CD4-positive, CD25-positive, alpha-beta regulatory T cell (primary cell): ENCODE measurements at regions not wholly inside any gene's neighbourhood (a gene's known extent, or its start where the extent isn't known, plus 50 kb on each side); places are given as distances from the start of the nearest gene placed in this dataset.
A peak's percentile ranks its signal among the peaks of the same experiment; 100 is the strongest.

ENCODE experiments used
- ATAC-seq, 2 donors: fragments of 150-1000 bp; cut with Tn5 transposase; one replicate each; pipeline ENCODE4 v1.10.0; 2021; ENCODE audit warnings: low read depth in 2 of 2, moderate number of reproducible peaks in 2 of 2, moderate library complexity in 1 of 2
- DNase-seq, 3 donors: peaks; one replicate each; pipeline versions ENCODE4 v3.0.0 to v3.0.0-alpha.2; 2012 to 2022; ENCODE audit warnings: mixed read lengths in 1 of 3
- H3K27ac ChIP-seq: one replicate; pipeline ENCODE4 v1.7.0; 2013; ENCODE audit warnings: mild to moderate bottlenecking, low read length; ENCODE audit not compliant: insufficient read depth, poor library complexity, severe bottlenecking
- H3K27me3 ChIP-seq: one replicate; pipeline ENCODE4 v1.7.0; 2013; ENCODE audit warnings: low read length; ENCODE audit not compliant: control insufficient read depth, insufficient read depth
- H3K36me3 ChIP-seq: one replicate; pipeline ENCODE4 v1.7.0; 2013; ENCODE audit warnings: mild to moderate bottlenecking, low read length, moderate library complexity; ENCODE audit not compliant: control insufficient read depth, insufficient read depth
- H3K4me1 ChIP-seq: 2 replicates; pipeline ENCODE4 v1.7.0; 2013; ENCODE audit warnings: mild to moderate bottlenecking, low read length; ENCODE audit not compliant: insufficient read depth, control insufficient read depth, poor library complexity, severe bottlenecking
- H3K4me3 ChIP-seq: one replicate; pipeline ENCODE4 v1.7.0; 2013; ENCODE audit warnings: low read depth, mild to moderate bottlenecking, low read length, moderate library complexity
- H3K9me3 ChIP-seq, 2 experiments: 1 replicate in 1 of 2; 2 replicates in 1 of 2; pipeline ENCODE4 v1.7.0; 2013; ENCODE audit warnings: low read length in 2 of 2, mild to moderate bottlenecking in 1 of 2, moderate library complexity in 1 of 2; ENCODE audit not compliant: control insufficient read depth in 2 of 2
- H3K27ac Mint-ChIP-seq, 3 donors: one replicate each; pipeline ENCODE4 v1.8.0; 2020 to 2022; ENCODE audit warnings: mild to moderate bottlenecking in 3 of 3, mixed read lengths in 3 of 3, moderate library complexity in 2 of 3
- H3K27me3 Mint-ChIP-seq: one replicate; pipeline ENCODE4 v1.8.0; 2022; ENCODE audit warnings: mild to moderate bottlenecking, mixed read lengths
- H3K36me3 Mint-ChIP-seq: one replicate; pipeline ENCODE4 v1.8.0; 2020; ENCODE audit warnings: mixed read lengths
- H3K4me1 Mint-ChIP-seq, 4 donors: one replicate each; pipeline ENCODE4 v1.8.0; 2020 to 2022; ENCODE audit warnings: mixed read lengths in 4 of 4, mild to moderate bottlenecking in 1 of 4
- H3K4me3 Mint-ChIP-seq, 4 donors: one replicate each; pipeline ENCODE4 v1.8.0; 2020 to 2022; ENCODE audit warnings: mild to moderate bottlenecking in 4 of 4, mixed read lengths in 4 of 4, moderate library complexity in 3 of 4
- H3K9me3 Mint-ChIP-seq, 7 donors: one replicate each; pipeline ENCODE4 v1.8.0; 2020 to 2022; ENCODE audit warnings: mixed read lengths in 7 of 7, mild to moderate bottlenecking in 3 of 7, moderate library complexity in 2 of 7

GRCh38 chr6:23608931-23609435 lies 517.0 kb upstream of the NRSN1 start:
- Histone ChIP-seq H3K27ac (no peak overlapping the region), H3K4me3 (no peak overlapping the region), H3K9me3 (no peaks in the 10 kb centered on the region), H3K4me1 (no peaks in the 10 kb centered on the region), H3K27me3 (no peaks in the 10 kb centered on the region), H3K36me3 (no peaks in the 10 kb centered on the region)
- peaks cover 2 to 22% (median 3%) of the 10 kb centered on the region in 7 donors for H3K9me3 Mint-ChIP-seq
- H3K27ac Mint-ChIP-seq, result no peak overlapping the region
- H3K27me3 Mint-ChIP-seq, result no peaks in the 10 kb centered on the region
- no peak overlapping the region for H3K4me3 Mint-ChIP-seq
- H3K4me1 Mint-ChIP-seq, result no peaks in the 10 kb centered on the region
- DNase-seq (no peak), ATAC-seq (no peak)
- H3K36me3 Mint-ChIP-seq, result no peaks in the 10 kb centered on the region

GRCh38 chr6:23611776-23612381 lies 514.1 kb upstream of the NRSN1 start:
- Histone ChIP-seq H3K4me3 (no peak overlapping the region), H3K27me3 (no peaks in the 10 kb centered on the region), H3K9me3 (no peaks in the 10 kb centered on the region), H3K4me1 (no peaks in the 10 kb centered on the region), H3K36me3 (no peaks in the 10 kb centered on the region), H3K27ac (no peak overlapping the region)
- no peak for DNase-seq
- no peak overlapping the region for H3K4me3 Mint-ChIP-seq
- H3K27me3 Mint-ChIP-seq, result no peaks in the 10 kb centered on the region
- no peaks in the 10 kb centered on the region for H3K36me3 Mint-ChIP-seq
- no peak overlapping the region for H3K27ac Mint-ChIP-seq
- peaks cover 2 to 8% (median 5%) of the 10 kb centered on the region in 7 donors for H3K9me3 Mint-ChIP-seq
- ATAC-seq, result no peak
- no peaks in the 10 kb centered on the region for H3K4me1 Mint-ChIP-seq

- Mint-ChIP-seq H3K27ac (no peak overlapping the region), H3K9me3 (peaks cover 0 to 13% (median 7%) of the 10 kb centered on the region in 7 donors), H3K36me3 (no peaks in the 10 kb centered on the region), H3K4me3 (peak overlapping the region in 1 of 4 donors; percentile 32), H3K4me1 (no peaks in the 10 kb centered on the region), H3K27me3 (no peaks in the 10 kb centered on the region)
- H3K4me1 ChIP-seq, result no peaks in the 10 kb centered on the region
- no peak overlapping the region for H3K4me3 ChIP-seq
- no peak for ATAC-seq
- no peaks in the 10 kb centered on the region for H3K36me3 ChIP-seq
- H3K27me3 ChIP-seq, result no peaks in the 10 kb centered on the region
- H3K9me3 ChIP-seq, result peaks cover 0 to 4% of the 10 kb centered on the region in 2 experiments
- no peak for DNase-seq
- H3K27ac ChIP-seq, result no peak overlapping the region
These were observed 507.6 kb upstream of the NRSN1 start for GRCh38 chr6:23618366-23618765.

GRCh38 chr6:23620911-23621401 lies 505.1 kb upstream of the NRSN1 start:
- Mint-ChIP-seq H3K36me3 (no peaks in the 10 kb centered on the region), H3K27me3 (no peaks in the 10 kb centered on the region), H3K4me1 (no peaks in the 10 kb centered on the region), H3K27ac (no peak overlapping the region), H3K4me3 (no peak overlapping the region), H3K9me3 (peaks cover 0 to 22% (median 5%) of the 10 kb centered on the region in 7 donors)
- no peak overlapping the region for H3K4me3 ChIP-seq
- H3K36me3 ChIP-seq, result no peaks in the 10 kb centered on the region
- no peak for DNase-seq
- H3K27ac ChIP-seq, result no peak overlapping the region
- no peaks in the 10 kb centered on the region for H3K4me1 ChIP-seq
- no peak for ATAC-seq
- no peaks in the 10 kb centered on the region for H3K27me3 ChIP-seq
- H3K9me3 ChIP-seq, result peaks cover 0 to 4% of the 10 kb centered on the region in 2 experiments

- Mint-ChIP-seq H3K4me1 (no peaks in the 10 kb centered on the region), H3K27ac (no peak overlapping the region), H3K9me3 (peaks cover 0 to 7% (median 3%) of the 10 kb centered on the region in 7 donors), H3K27me3 (no peaks in the 10 kb centered on the region), H3K4me3 (no peak overlapping the region), H3K36me3 (no peaks in the 10 kb centered on the region)
- no peak overlapping the region for H3K4me3 ChIP-seq
- H3K27ac ChIP-seq, result no peak overlapping the region
- H3K9me3 ChIP-seq, result no peaks in the 10 kb centered on the region
- no peaks in the 10 kb centered on the region for H3K36me3 ChIP-seq
- DNase-seq (no peak), ATAC-seq (no peak)
- H3K27me3 ChIP-seq, result no peaks in the 10 kb centered on the region
- H3K4me1 ChIP-seq, result no peaks in the 10 kb centered on the region
These were observed 495.0 kb upstream of the NRSN1 start for GRCh38 chr6:23630726-23631635.

- no peak for DNase-seq
- Mint-ChIP-seq H3K36me3 (no peaks in the 10 kb centered on the region), H3K27me3 (no peaks in the 10 kb centered on the region), H3K4me1 (no peaks in the 10 kb centered on the region), H3K27ac (no peak overlapping the region), H3K4me3 (no peak overlapping the region), H3K9me3 (peaks cover 0 to 9% (median 2%) of the 10 kb centered on the region in 7 donors)
- H3K27me3 ChIP-seq, result no peaks in the 10 kb centered on the region
- H3K9me3 ChIP-seq, result no peaks in the 10 kb centered on the region
- H3K27ac ChIP-seq, result no peak overlapping the region
- no peaks in the 10 kb centered on the region for H3K36me3 ChIP-seq
- no peak for ATAC-seq
- no peak overlapping the region for H3K4me3 ChIP-seq
- H3K4me1 ChIP-seq, result no peaks in the 10 kb centered on the region
These were observed 492.0 kb upstream of the NRSN1 start for GRCh38 chr6:23633996-23634395.

GRCh38 chr6:23635150-23635549 lies 490.9 kb upstream of the NRSN1 start:
- H3K27me3 Mint-ChIP-seq, result no peaks in the 10 kb centered on the region
- H3K4me1 Mint-ChIP-seq, result no peaks in the 10 kb centered on the region
- DNase-seq (no peak), ATAC-seq (no peak)
- no peak overlapping the region for H3K4me3 Mint-ChIP-seq
- Histone ChIP-seq H3K36me3 (no peaks in the 10 kb centered on the region), H3K27me3 (no peaks in the 10 kb centered on the region), H3K9me3 (no peaks in the 10 kb centered on the region), H3K4me1 (no peaks in the 10 kb centered on the region), H3K4me3 (no peak overlapping the region), H3K27ac (no peak overlapping the region)
- peaks cover 0 to 9% (median 2%) of the 10 kb centered on the region in 7 donors for H3K9me3 Mint-ChIP-seq
- no peaks in the 10 kb centered on the region for H3K36me3 Mint-ChIP-seq
- H3K27ac Mint-ChIP-seq, result no peak overlapping the region
